ENCODE measurements at regions not wholly inside any gene's neighbourhood (a gene's known extent, or its start where the extent isn't known, plus 50 kb on each side); places are given as distances from the start of the nearest gene placed in this dataset.

- Mint-ChIP-seq H3K4me3 (no peak overlapping the region), H3K27ac (no peak overlapping the region)
- TF ChIP-seq CTCF (IDR thresholded peaks at IDR 0.05; ENCODE audit: unreplicated experiment in 3 of 3) = no peak
Measured at GRCh38 chr11:91433284-91434010, 791.2 kb upstream of the FAT3 start.

GRCh38 chr11:91421641-91422040 lies 803.0 kb upstream of the FAT3 start:
- Mint-ChIP-seq H3K4me1 (peaks cover 24% of the 10 kb centered on the region), H3K36me3 (ENCODE audit: low read depth) (no peaks in the 10 kb centered on the region)
- no peak for TF ChIP-seq CTCF (IDR thresholded peaks at IDR 0.05; ENCODE audit: unreplicated experiment in 3 of 3)

More at GRCh38 chr11:91433284-91434010, 791.2 kb upstream of the FAT3 start:
- peaks cover 3% of the 10 kb centered on the region for H3K36me3 Mint-ChIP-seq (ENCODE audit: low read depth)
- peaks cover 27% of the 10 kb centered on the region for H3K9me3 Mint-ChIP-seq
- H3K27me3 Mint-ChIP-seq (ENCODE audit: low read depth) = peaks cover 6% of the 10 kb centered on the region
- no peaks in the 10 kb centered on the region for H3K4me1 Mint-ChIP-seq

GRCh38 chr11:91407842-91408241 lies 816.8 kb upstream of the FAT3 start:
- Mint-ChIP-seq H3K27me3 (ENCODE audit: low read depth) (no peaks in the 10 kb centered on the region), H3K27ac (no peak overlapping the region), H3K4me3 (no peak overlapping the region), H3K4me1 (peaks cover 12% of the 10 kb centered on the region), H3K9me3 (peaks cover 4% of the 10 kb centered on the region), H3K36me3 (ENCODE audit: low read depth) (no peaks in the 10 kb centered on the region)
- TF ChIP-seq CTCF (IDR thresholded peaks at IDR 0.05; ENCODE audit: unreplicated experiment in 3 of 3) = no peak

More at GRCh38 chr11:91421641-91422040, 803.0 kb upstream of the FAT3 start:
- Mint-ChIP-seq H3K27me3 (ENCODE audit: low read depth) (no peaks in the 10 kb centered on the region), H3K9me3 (peaks cover 5% of the 10 kb centered on the region), H3K4me3 (no peak overlapping the region), H3K27ac (peak overlapping the region; percentile 47 to 69 (median 65))

- no peak overlapping the region for H3K4me3 Mint-ChIP-seq
- H3K27me3 Mint-ChIP-seq (ENCODE audit: low read depth) = no peaks in the 10 kb centered on the region
- no peaks in the 10 kb centered on the region for H3K36me3 Mint-ChIP-seq (ENCODE audit: low read depth)
- no peak for TF ChIP-seq CTCF (IDR thresholded peaks at IDR 0.05; ENCODE audit: unreplicated experiment in 3 of 3)
- no peak overlapping the region for H3K27ac Mint-ChIP-seq
- H3K4me1 Mint-ChIP-seq = peaks cover 12% of the 10 kb centered on the region
- peaks cover 11% of the 10 kb centered on the region for H3K9me3 Mint-ChIP-seq
Measured at GRCh38 chr11:91406009-91406408, 818.6 kb upstream of the FAT3 start.

GRCh38 chr11:91404344-91404743 lies 820.3 kb upstream of the FAT3 start:
- Mint-ChIP-seq H3K27ac (peak overlapping the region in 1 of 3 experiments; percentile 34), H3K9me3 (peaks cover 16% of the 10 kb centered on the region), H3K27me3 (ENCODE audit: low read depth) (no peaks in the 10 kb centered on the region), H3K4me1 (peaks cover 12% of the 10 kb centered on the region), H3K36me3 (ENCODE audit: low read depth) (no peaks in the 10 kb centered on the region), H3K4me3 (no peak overlapping the region)
- no peak for TF ChIP-seq CTCF (IDR thresholded peaks at IDR 0.05; ENCODE audit: unreplicated experiment in 3 of 3)

- no peaks in the 10 kb centered on the region for H3K36me3 Mint-ChIP-seq (ENCODE audit: low read depth)
Measured at GRCh38 chr11:91397134-91397468, 827.5 kb upstream of the FAT3 start.

More at GRCh38 chr11:91397134-91397468, 827.5 kb upstream of the FAT3 start:
- no peak for TF ChIP-seq CTCF (IDR thresholded peaks at IDR 0.05; ENCODE audit: unreplicated experiment in 3 of 3)
- H3K9me3 Mint-ChIP-seq = peaks cover 9% of the 10 kb centered on the region
- no peak overlapping the region for H3K4me3 Mint-ChIP-seq
- no peaks in the 10 kb centered on the region for H3K27me3 Mint-ChIP-seq (ENCODE audit: low read depth)
- no peak overlapping the region for H3K27ac Mint-ChIP-seq
- peaks cover 19% of the 10 kb centered on the region for H3K4me1 Mint-ChIP-seq

All from nephron (organoid).